PFSK-1 (cell line): ENCODE measurements at regions not wholly inside any gene's neighbourhood (a gene's known extent, or its start where the extent isn't known, plus 50 kb on each side); places are given as distances from the start of the nearest gene placed in this dataset.

Experiments
- POLR2AphosphoS5 ChIP-seq: IDR thresholded peaks from 2 replicates; pipeline ENCODE4 v1.6.1; 2012; ENCODE audit warnings: low read depth, mild to moderate bottlenecking, control low read depth, low read length, moderate library complexity
- TAF1 ChIP-seq: IDR thresholded peaks from 2 replicates; pipeline ENCODE4 v1.6.1; 2012; ENCODE audit warnings: low read length, control low read depth, borderline replicate concordance; ENCODE audit not compliant: insufficient read depth

DNA sequence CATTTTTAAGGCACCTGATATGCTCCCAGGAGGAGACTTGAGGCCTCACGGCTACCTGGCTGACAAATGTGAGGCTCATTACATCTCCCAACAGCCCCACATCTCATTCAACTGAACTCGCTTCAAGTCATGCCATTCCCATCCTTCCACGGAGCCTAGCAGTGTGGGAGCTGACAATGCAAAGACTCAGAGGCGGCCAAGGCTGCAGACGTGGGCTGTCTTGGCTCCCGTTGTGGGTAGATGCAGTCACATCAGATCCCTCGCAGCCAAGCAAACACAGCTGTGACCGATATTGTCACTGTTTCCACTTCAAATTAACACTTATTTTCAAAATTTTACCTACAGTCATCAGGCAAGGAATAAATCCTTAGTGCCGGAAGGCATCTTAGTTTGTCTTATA lies 64.0 kb upstream of the TRIB2 start:
- TF ChIP-seq TAF1 (no peak), POLR2AphosphoS5 (no peak)
